ENCODE measurements at regions not wholly inside any gene's neighbourhood (a gene's known extent, or its start where the extent isn't known, plus 50 kb on each side); places are given as distances from the start of the nearest gene placed in this dataset.

GRCh38 chrY:17952224-17952623 is 72.2 kb upstream of the CDY2B start:
- TF ChIP-seq CTCF (IDR thresholded peaks at IDR 0.05) (no peak), POLR2A (IDR thresholded peaks at IDR 0.05) (no peak)

Data from right lobe of liver (tissue), 4 donors.